ENCODE measurements at regions not wholly inside any gene's neighbourhood (a gene's known extent, or its start where the extent isn't known, plus 50 kb on each side); places are given as distances from the start of the nearest gene placed in this dataset.

- no peak overlapping the region for H3K4me3 ChIP-seq
- H3K36me3 ChIP-seq = no peaks in the 10 kb centered on the region
- no peaks in the 10 kb centered on the region for H3K4me1 ChIP-seq
- H3K27ac ChIP-seq = no peak overlapping the region
- intact Hi-C loops (cut with DNase I) = no loop called here
- no peaks in the 10 kb centered on the region for H3K27me3 ChIP-seq
- no peak for DNase-seq
- TF ChIP-seq POLR2AphosphoS5 (IDR thresholded peaks at IDR 0.05) = no peak
- TF ChIP-seq CTCF (IDR thresholded peaks at IDR 0.05) = no peak
- TF ChIP-seq EP300 (IDR thresholded peaks at IDR 0.05) = no peak
- TF ChIP-seq POLR2A (IDR thresholded peaks at IDR 0.05) = no peak
- H3K9me3 ChIP-seq = peaks cover 0 to 4% (median 0%) of the 10 kb centered on the region in 4 donors
Observed at GRCh38 chr6:104580452-104580851, 279.3 kb downstream of the HACE1 start.

- H3K36me3 ChIP-seq = no peaks in the 10 kb centered on the region
- 85 to 91% methylated on average over 5 of the region's 5 CpGs for WGBS, 2 donors
- TF ChIP-seq POLR2AphosphoS5 (IDR thresholded peaks at IDR 0.05) = no peak
- no peak overlapping the region for H3K4me3 ChIP-seq
- DNase-seq = no peak
- H3K9me3 ChIP-seq = peaks cover 0 to 4% (median 0%) of the 10 kb centered on the region in 4 donors
- intact Hi-C loops (cut with DNase I) = no loop called here
- H3K4me1 ChIP-seq = no peaks in the 10 kb centered on the region
- no peak overlapping the region for H3K27ac ChIP-seq
- H3K27me3 ChIP-seq = no peaks in the 10 kb centered on the region
Observed at GRCh38 chr6:104579310-104579863, 280.3 kb downstream of the HACE1 start.

GRCh38 chr6:104575536-104575935 lies 284.2 kb downstream of the HACE1 start:
- no peak for TF ChIP-seq EP300 (IDR thresholded peaks at IDR 0.05)
- no peak for TF ChIP-seq POLR2A (IDR thresholded peaks at IDR 0.05)
- TF ChIP-seq POLR2AphosphoS5 (IDR thresholded peaks at IDR 0.05) = no peak
- TF ChIP-seq CTCF (IDR thresholded peaks at IDR 0.05) = no peak
- Histone ChIP-seq H3K4me1 (no peaks in the 10 kb centered on the region), H3K36me3 (no peaks in the 10 kb centered on the region), H3K9me3 (no peaks in the 10 kb centered on the region), H3K4me3 (no peak overlapping the region), H3K27ac (no peak overlapping the region), H3K27me3 (no peaks in the 10 kb centered on the region)
- DNase-seq = no peak
- intact Hi-C loops (cut with DNase I) = no loop called here

GRCh38 chr6:104574135-104574750 lies 285.5 kb downstream of the HACE1 start:
- WGBS, 2 donors = 23 to 72% methylated on average over 1 of the region's 1 CpG
- DNase-seq = no peak
- Histone ChIP-seq H3K27ac (no peak overlapping the region), H3K4me3 (no peak overlapping the region), H3K36me3 (no peaks in the 10 kb centered on the region), H3K27me3 (no peaks in the 10 kb centered on the region), H3K4me1 (no peaks in the 10 kb centered on the region), H3K9me3 (no peaks in the 10 kb centered on the region)
- TF ChIP-seq POLR2AphosphoS5 (IDR thresholded peaks at IDR 0.05) (no peak), CTCF (IDR thresholded peaks at IDR 0.05) (no peak), POLR2A (IDR thresholded peaks at IDR 0.05) (no peak), EP300 (IDR thresholded peaks at IDR 0.05) (no peak)
- intact Hi-C loops (cut with DNase I) = no loop called here

- DNase-seq = no peak
- TF ChIP-seq POLR2AphosphoS5 (IDR thresholded peaks at IDR 0.05) = no peak
- TF ChIP-seq POLR2A (IDR thresholded peaks at IDR 0.05) = no peak
- no peak for TF ChIP-seq CTCF (IDR thresholded peaks at IDR 0.05)
- no peak for TF ChIP-seq EP300 (IDR thresholded peaks at IDR 0.05)
- Histone ChIP-seq H3K36me3 (no peaks in the 10 kb centered on the region), H3K9me3 (no peaks in the 10 kb centered on the region), H3K27ac (no peak overlapping the region), H3K4me1 (no peaks in the 10 kb centered on the region), H3K4me3 (no peak overlapping the region), H3K27me3 (no peaks in the 10 kb centered on the region)
- 92 to 93% methylated on average over 3 of the region's 3 CpGs for WGBS, 2 donors
- intact Hi-C loops (cut with DNase I) = no loop called here
Observed at GRCh38 chr6:104573350-104573749, 286.4 kb downstream of the HACE1 start.
